ENCODE measurements at regions not wholly inside any gene's neighbourhood (a gene's known extent, or its start where the extent isn't known, plus 50 kb on each side); places are given as distances from the start of the nearest gene placed in this dataset. TPM values are rescaled to one million over a fixed set of nuclear protein-coding genes. Genes with fewer than 3 reads are reported as not detected.

DNA sequence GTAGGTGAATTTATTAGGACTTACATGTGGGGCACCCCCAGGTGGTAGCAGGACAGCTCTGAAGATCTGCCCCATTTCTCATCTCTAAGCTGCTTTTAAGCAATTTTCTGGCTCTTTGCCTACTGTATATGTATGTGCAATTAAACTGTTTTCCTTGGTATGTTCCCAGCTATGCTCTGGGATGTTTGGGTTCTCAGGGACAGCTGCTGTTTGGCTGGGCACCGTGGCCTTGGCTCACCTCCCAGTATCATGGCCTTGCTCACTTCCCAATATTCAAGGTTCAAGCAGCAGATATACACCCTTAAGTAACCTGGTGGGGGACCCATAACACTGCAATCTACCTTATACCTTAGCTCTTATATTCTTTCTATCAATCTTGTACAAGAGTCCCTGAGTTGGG, 53.7 kb upstream of the KITLG start:
- H3K27me3 ChIP-seq (ENCODE audit: control insufficient read depth, insufficient read depth, low read length) = no peaks in the 10 kb centered on the region
- no peak overlapping the region for H3K4me2 ChIP-seq (ENCODE audit: low read length)
- no peak overlapping the region for H3K9ac ChIP-seq (ENCODE audit: low read depth, low read length)
- H3K4me3 ChIP-seq (ENCODE audit: low read length) = no peak overlapping the region
- no peaks in the 10 kb centered on the region for H3K36me3 ChIP-seq (ENCODE audit: insufficient read depth, low read length)
- peaks cover 8% of the 10 kb centered on the region for H3K4me1 ChIP-seq (ENCODE audit: control insufficient read depth, insufficient read depth, low read length)
- H3K9me3 ChIP-seq (replicated peaks; ENCODE audit: low read length) = no peaks in the 10 kb centered on the region

DNA sequence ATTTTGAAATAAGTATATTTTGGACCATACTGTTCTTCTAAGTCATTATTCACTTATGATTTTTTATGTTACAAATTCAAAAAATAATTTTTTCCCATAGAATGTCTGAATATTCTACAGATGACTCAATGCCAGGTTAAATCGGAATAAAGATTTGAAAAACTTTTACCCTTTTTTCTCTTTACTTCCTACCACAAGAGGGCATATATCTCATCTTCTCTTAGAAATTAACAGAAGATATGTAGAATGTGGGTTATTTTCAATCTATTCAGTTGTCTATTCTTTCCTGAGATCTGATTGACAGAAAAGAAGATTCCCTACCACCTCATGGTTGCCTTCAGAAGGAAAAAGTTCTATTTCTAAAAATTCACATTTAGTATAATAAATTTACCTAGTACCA, 53.0 kb upstream of the KITLG start:
- H3K4me1 ChIP-seq (ENCODE audit: control insufficient read depth, insufficient read depth, low read length) = peaks cover 1% of the 10 kb centered on the region
- H3K4me3 ChIP-seq (ENCODE audit: low read length) = no peak overlapping the region
- H3K9me3 ChIP-seq (replicated peaks; ENCODE audit: low read length) = no peaks in the 10 kb centered on the region
- H3K27me3 ChIP-seq (ENCODE audit: control insufficient read depth, insufficient read depth, low read length) = no peaks in the 10 kb centered on the region
- no peak overlapping the region for H3K9ac ChIP-seq (ENCODE audit: low read depth, low read length)
- H3K4me2 ChIP-seq (ENCODE audit: low read length) = no peak overlapping the region
- no peaks in the 10 kb centered on the region for H3K36me3 ChIP-seq (ENCODE audit: insufficient read depth, low read length)

- Histone ChIP-seq H3K9me3 (replicated peaks; ENCODE audit: low read length) (no peaks in the 10 kb centered on the region), H3K4me2 (ENCODE audit: low read length) (no peak overlapping the region), H3K9ac (ENCODE audit: low read depth, low read length) (no peak overlapping the region), H3K4me3 (ENCODE audit: low read length) (no peak overlapping the region), H3K4me1 (ENCODE audit: control insufficient read depth, insufficient read depth, low read length) (peaks cover under 1% of the 10 kb centered on the region), H3K27me3 (ENCODE audit: control insufficient read depth, insufficient read depth, low read length) (no peaks in the 10 kb centered on the region), H3K36me3 (ENCODE audit: insufficient read depth, low read length) (no peaks in the 10 kb centered on the region)
Observed at GRCh38 chr12:88630561-88630960, 50.3 kb upstream of the KITLG start.

Small RNAs in the stretch of these regions (small RNA-seq; reads per million reads assigned to genes)
- gene RNU7-120P = not detected

Data from skeletal muscle satellite cell (primary cell).